RPMI8226 (cell line): ENCODE measurements at regions not wholly inside any gene's neighbourhood (a gene's known extent, or its start where the extent isn't known, plus 50 kb on each side); places are given as distances from the start of the nearest gene placed in this dataset.

Experiments used
- DNase-seq: peaks from one replicate; pipeline ENCODE4 v3.0.0-alpha.2; 2015

GRCh38 chr9:28234133-28234893, 661.0 kb upstream of the C9orf72 start:
- peak; percentile 5 for DNase-seq

GRCh38 chr9:28234894-28235277, 661.6 kb upstream of the C9orf72 start:
- peak; percentile 46 for DNase-seq

- DNase-seq = no peak
Measured at GRCh38 chr9:28249424-28249823, 676.1 kb upstream of the C9orf72 start.

GRCh38 chr9:28255174-28255573, 681.9 kb upstream of the C9orf72 start:
- no peak for DNase-seq

- no peak for DNase-seq
Measured at GRCh38 chr9:28260330-28260729, 687.0 kb upstream of the C9orf72 start.

GRCh38 chr9:28264368-28264767, 691.1 kb upstream of the C9orf72 start:
- DNase-seq = no peak

- no peak for DNase-seq
Measured at GRCh38 chr9:28267351-28267750, 694.1 kb upstream of the C9orf72 start.

- no peak for DNase-seq
Measured at GRCh38 chr9:28270156-28270555, 696.9 kb upstream of the C9orf72 start.

- no peak for DNase-seq
Measured at GRCh38 chr9:28272127-28272526, 698.8 kb upstream of the C9orf72 start.

GRCh38 chr9:28287455-28287854, 714.2 kb upstream of the C9orf72 start:
- DNase-seq = no peak

- DNase-seq = no peak
Measured at GRCh38 chr9:28289746-28290145, 716.5 kb upstream of the C9orf72 start.

- DNase-seq = no peak
Measured at GRCh38 chr9:28293369-28294090, 720.2 kb upstream of the C9orf72 start.

GRCh38 chr9:28301281-28301680, 728.0 kb upstream of the C9orf72 start:
- DNase-seq = no peak

- no peak for DNase-seq
Measured at GRCh38 chr9:28317745-28318144, 744.5 kb upstream of the C9orf72 start.

- no peak for DNase-seq
Measured at GRCh38 chr9:28318515-28318914, 745.2 kb upstream of the C9orf72 start.

- DNase-seq = no peak
Measured at GRCh38 chr9:28319981-28320380, 746.7 kb upstream of the C9orf72 start.

GRCh38 chr9:28320616-28321015, 747.3 kb upstream of the C9orf72 start:
- DNase-seq = no peak

- no peak for DNase-seq
Measured at GRCh38 chr9:28329323-28329722, 756.0 kb upstream of the C9orf72 start.

- no peak for DNase-seq
Measured at GRCh38 chr9:28332648-28333047, 759.4 kb upstream of the C9orf72 start.

- DNase-seq = no peak
Measured at GRCh38 chr9:28341913-28342312, 768.6 kb upstream of the C9orf72 start.

GRCh38 chr9:28342815-28343338, 769.6 kb upstream of the C9orf72 start:
- no peak for DNase-seq

GRCh38 chr9:28363151-28363562, 789.9 kb upstream of the C9orf72 start:
- no peak for DNase-seq

- no peak for DNase-seq
Measured at GRCh38 chr9:28365020-28365640, 791.8 kb upstream of the C9orf72 start.

GRCh38 chr9:28365728-28366127, 792.4 kb upstream of the C9orf72 start:
- DNase-seq = no peak
